Gastrocnemius medialis (tissue), 4 donors: ENCODE measurements at regions not wholly inside any gene's neighbourhood (a gene's known extent, or its start where the extent isn't known, plus 50 kb on each side); places are given as distances from the start of the nearest gene placed in this dataset.
"Not testable (repeated sequence)": the region's sequence is repeated elsewhere in the genome, so short reads cannot be mapped to it uniquely, and the experiment has no call there.

Source experiments
- ATAC-seq, 2 donors: fragments of 150-250 bp; one replicate each; pipeline ENCODE4 v1.9.1; 2016
- DNase-seq, 2 donors: peaks; one replicate each; pipeline ENCODE4 v3.0.0-alpha.2; 2019
- H3K27ac ChIP-seq, 4 donors: fragments of 200-600 bp; sonication (generic); 1 replicate in 1 of 4; 2 replicates in 3 of 4; pipeline ENCODE4 v1.5.1; 2016 to 2018; ENCODE audit warnings: mild to moderate bottlenecking in 2 of 4, moderate library complexity in 1 of 4
- H3K27me3 ChIP-seq, 3 donors: fragments of 200-600 bp; sonication (generic) in 2 of 3; 1 replicate in 1 of 3; 2 replicates in 2 of 3; pipeline versions ENCODE4 v1.5.1 to v1.6.0; 2016 to 2019; ENCODE audit warnings: mild to moderate bottlenecking in 1 of 3, moderate library complexity in 1 of 3
- H3K36me3 ChIP-seq, 2 donors: fragments of 200-600 bp; sonication (generic) in 1 of 2; one replicate each; pipeline ENCODE4 v1.5.1; 2017 to 2018
- H3K4me1 ChIP-seq, 2 donors: fragments of 200-600 bp; sonication (generic) in 1 of 2; one replicate each; pipeline ENCODE4 v1.5.1; 2016 to 2017; ENCODE audit warnings: mild to moderate bottlenecking in 2 of 2
- H3K4me3 ChIP-seq, 4 donors: fragments of 200-600 bp; sonication (generic) in 3 of 4; 1 replicate in 1 of 4; 2 replicates in 3 of 4; pipeline ENCODE4 v1.5.1; 2016 to 2019; ENCODE audit warnings: mild to moderate bottlenecking in 2 of 4
- H3K9me3 ChIP-seq, 3 donors: fragments of 200-600 bp; sonication (generic) in 2 of 3; 1 replicate in 1 of 3; 2 replicates in 2 of 3; pipeline ENCODE4 v1.5.1; 2016 to 2019
- POLR2A ChIP-seq, 2 donors: fragments of 450-650 bp; IDR thresholded peaks; one replicate each; pipeline ENCODE4 v1.6.1; 2017; ENCODE audit warnings: antibody characterized with exemption in 2 of 2, mild to moderate bottlenecking in 2 of 2, moderate library complexity in 2 of 2
- in situ Hi-C, 4 donors: fragments of 200-750 bp; cut with MboI; loops; one replicate each; pipeline versions ENCODE4 v1.15.0 to v1.8.0; 2017; ENCODE audit warnings: low sequenced_read_pairs in 4 of 4
- intact Hi-C: fragments of 100-400 bp; cut with DNase I; formaldehyde crosslinking; loops from one replicate; pipeline ENCODE4 v1.15.1; 2023; ENCODE audit warnings: low total_unique reads
- TF ChIP-seq, protein P1 (sequence below), 5 experiments: fragments of 450-650 bp in 3 of 5; fragments of 200-600 bp in 2 of 5; sonication (generic) in 2 of 5; IDR thresholded peaks in 4 of 5; conservative IDR thresholded peaks in 1 of 5; 1 replicate in 4 of 5; 2 replicates in 1 of 5; pipeline ENCODE4 v1.5.1; 2016 to 2019; ENCODE audit warnings: antibody characterized with exemption in 5 of 5, mild to moderate bottlenecking in 3 of 5, moderate library complexity in 3 of 5

DNA sequence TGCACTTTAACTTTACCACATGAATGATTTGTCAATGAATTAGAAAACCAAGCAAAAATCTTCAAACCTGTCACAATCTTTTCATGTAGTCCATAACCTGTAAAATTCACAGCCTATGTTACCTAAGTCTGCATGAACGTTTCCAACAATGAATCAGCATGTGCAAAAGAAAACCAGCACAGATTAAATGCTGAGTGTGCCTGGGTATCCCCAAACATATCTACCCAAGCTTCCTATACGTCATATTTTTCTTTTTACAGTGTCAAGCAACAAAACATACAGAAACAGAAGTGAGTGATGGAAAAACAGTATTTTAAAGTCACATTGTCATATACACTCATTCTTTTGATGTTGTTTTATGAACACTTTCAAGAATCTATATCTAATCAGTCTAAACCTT lies 713.5 kb downstream of the RFPL4B start:
- H3K4me1 ChIP-seq, result no peaks in the 10 kb centered on the region
- no peaks in the 10 kb centered on the region for H3K27me3 ChIP-seq
- DNase-seq (no peak), ATAC-seq (no peak)
- no peaks in the 10 kb centered on the region for H3K9me3 ChIP-seq
- TF ChIP-seq POLR2A (IDR thresholded peaks at IDR 0.05), result no peak
- TF ChIP-seq, protein P1, sequence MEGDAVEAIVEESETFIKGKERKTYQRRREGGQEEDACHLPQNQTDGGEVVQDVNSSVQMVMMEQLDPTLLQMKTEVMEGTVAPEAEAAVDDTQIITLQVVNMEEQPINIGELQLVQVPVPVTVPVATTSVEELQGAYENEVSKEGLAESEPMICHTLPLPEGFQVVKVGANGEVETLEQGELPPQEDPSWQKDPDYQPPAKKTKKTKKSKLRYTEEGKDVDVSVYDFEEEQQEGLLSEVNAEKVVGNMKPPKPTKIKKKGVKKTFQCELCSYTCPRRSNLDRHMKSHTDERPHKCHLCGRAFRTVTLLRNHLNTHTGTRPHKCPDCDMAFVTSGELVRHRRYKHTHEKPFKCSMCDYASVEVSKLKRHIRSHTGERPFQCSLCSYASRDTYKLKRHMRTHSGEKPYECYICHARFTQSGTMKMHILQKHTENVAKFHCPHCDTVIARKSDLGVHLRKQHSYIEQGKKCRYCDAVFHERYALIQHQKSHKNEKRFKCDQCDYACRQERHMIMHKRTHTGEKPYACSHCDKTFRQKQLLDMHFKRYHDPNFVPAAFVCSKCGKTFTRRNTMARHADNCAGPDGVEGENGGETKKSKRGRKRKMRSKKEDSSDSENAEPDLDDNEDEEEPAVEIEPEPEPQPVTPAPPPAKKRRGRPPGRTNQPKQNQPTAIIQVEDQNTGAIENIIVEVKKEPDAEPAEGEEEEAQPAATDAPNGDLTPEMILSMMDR (IDR thresholded peaks at IDR 0.05 in 4 of 5, conservative IDR thresholded peaks at IDR 0.05 in 1 of 5), result no peak
- H3K4me3 ChIP-seq, result no peak overlapping the region
- in situ Hi-C loops, result no loop called here
- intact Hi-C loops, result no loop called here
- no peak overlapping the region for H3K27ac ChIP-seq
- H3K36me3 ChIP-seq, result no peaks in the 10 kb centered on the region

DNA sequence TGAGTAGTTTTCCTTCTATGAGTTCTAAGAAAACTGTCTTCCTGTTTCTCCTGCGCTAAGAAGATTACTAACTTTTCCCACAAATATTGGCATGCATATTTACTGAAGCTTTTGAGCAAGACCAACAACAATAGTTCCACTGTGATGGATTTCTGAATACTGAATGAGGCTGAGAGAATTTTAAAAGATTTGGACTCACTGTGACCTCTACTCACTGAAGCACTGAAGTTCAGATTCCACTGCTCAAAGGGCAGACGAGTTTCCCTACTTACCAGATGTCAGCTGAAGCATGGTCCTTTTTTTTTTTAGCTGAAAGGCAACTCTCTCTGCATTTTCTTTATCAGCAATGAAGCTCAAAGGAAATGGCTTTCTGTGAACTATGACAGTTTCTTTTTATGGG lies 718.5 kb downstream of the RFPL4B start:
- Histone ChIP-seq H3K4me3 (no peak overlapping the region), H3K9me3 (no peaks in the 10 kb centered on the region), H3K4me1 (no peaks in the 10 kb centered on the region), H3K36me3 (no peaks in the 10 kb centered on the region), H3K27me3 (no peaks in the 10 kb centered on the region), H3K27ac (no peak overlapping the region)
- TF ChIP-seq, protein P1 (IDR thresholded peaks at IDR 0.05 in 4 of 5, conservative IDR thresholded peaks at IDR 0.05 in 1 of 5), result no peak
- TF ChIP-seq POLR2A (IDR thresholded peaks at IDR 0.05), result no peak
- DNase-seq (no peak), ATAC-seq (no peak)
- intact Hi-C loops, result no loop called here
- in situ Hi-C loops, result no loop called here

DNA sequence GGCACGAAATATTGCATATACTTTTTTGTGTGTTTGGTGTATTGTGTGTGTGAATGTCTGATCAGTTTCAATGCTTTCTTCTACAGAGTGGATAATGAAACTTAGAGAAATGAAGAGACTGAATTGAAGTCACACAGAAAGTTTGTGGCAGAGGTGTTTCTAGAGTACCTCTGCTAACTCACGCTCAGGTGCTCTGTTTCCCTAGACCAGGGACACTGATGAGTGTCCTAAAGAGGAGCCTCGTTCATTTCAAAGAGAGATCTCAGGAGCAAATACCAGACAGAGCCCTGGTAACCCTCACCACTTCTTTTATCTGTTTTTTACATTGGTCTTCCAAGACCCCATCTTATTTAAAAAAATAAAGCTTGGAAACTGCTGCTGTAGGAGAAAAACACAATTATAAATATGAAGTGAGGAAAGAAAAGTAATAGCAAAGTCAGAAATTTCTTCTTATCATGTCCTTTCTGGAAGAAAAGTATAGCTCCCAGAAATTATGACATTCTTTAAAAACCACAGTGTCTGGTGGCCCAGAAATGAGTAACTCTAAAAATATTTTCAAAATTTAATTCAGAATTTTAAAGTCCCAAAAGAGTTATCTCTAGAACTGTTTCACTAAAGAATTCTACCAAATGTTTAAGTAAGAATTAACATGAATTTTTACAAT lies 720.6 kb downstream of the RFPL4B start:
- intact Hi-C loops, result no loop called here

DNA sequence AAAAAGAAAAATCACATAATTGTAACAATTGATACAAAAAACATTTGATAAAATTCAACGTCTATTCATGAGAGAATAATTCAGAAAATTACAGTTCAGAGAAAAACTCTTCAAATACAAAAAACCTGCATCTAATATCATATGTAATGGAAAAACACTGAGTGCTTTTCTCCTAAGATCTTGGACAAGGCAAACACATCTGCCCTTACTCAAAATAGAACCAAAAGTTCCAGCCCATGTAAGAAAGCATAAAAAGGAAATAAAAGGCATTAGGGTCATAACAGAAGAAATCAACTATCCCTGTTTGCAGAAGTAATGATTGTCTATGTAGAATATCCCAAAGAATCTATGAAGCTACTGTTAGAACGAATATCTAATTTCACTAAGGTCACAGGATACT lies 721.4 kb downstream of the RFPL4B start:
- Histone ChIP-seq H3K27ac (peak overlapping the region in 1 of 4 donors; percentile 10), H3K9me3 (no peaks in the 10 kb centered on the region), H3K27me3 (no peaks in the 10 kb centered on the region), H3K36me3 (no peaks in the 10 kb centered on the region), H3K4me3 (no peak overlapping the region), H3K4me1 (no peaks in the 10 kb centered on the region)
- no peak for DNase-seq
- in situ Hi-C loops (no loop called here), intact Hi-C loops (no loop called here)
- TF ChIP-seq, protein P1 (IDR thresholded peaks at IDR 0.05 in 4 of 5, conservative IDR thresholded peaks at IDR 0.05 in 1 of 5), result no peak
- no peak for ATAC-seq

More for the DNA sequence above, 720.6 kb downstream of the RFPL4B start:
- Histone ChIP-seq H3K36me3 (no peaks in the 10 kb centered on the region), H3K27ac (no peak overlapping the region), H3K4me1 (no peaks in the 10 kb centered on the region), H3K4me3 (no peak overlapping the region), H3K27me3 (no peaks in the 10 kb centered on the region), H3K9me3 (no peaks in the 10 kb centered on the region)
- DNase-seq (no peak), ATAC-seq (no peak)
- in situ Hi-C loops, result no loop called here
- TF ChIP-seq, protein P1 (IDR thresholded peaks at IDR 0.05 in 4 of 5, conservative IDR thresholded peaks at IDR 0.05 in 1 of 5), result no peak
- TF ChIP-seq POLR2A (IDR thresholded peaks at IDR 0.05), result no peak

DNA sequence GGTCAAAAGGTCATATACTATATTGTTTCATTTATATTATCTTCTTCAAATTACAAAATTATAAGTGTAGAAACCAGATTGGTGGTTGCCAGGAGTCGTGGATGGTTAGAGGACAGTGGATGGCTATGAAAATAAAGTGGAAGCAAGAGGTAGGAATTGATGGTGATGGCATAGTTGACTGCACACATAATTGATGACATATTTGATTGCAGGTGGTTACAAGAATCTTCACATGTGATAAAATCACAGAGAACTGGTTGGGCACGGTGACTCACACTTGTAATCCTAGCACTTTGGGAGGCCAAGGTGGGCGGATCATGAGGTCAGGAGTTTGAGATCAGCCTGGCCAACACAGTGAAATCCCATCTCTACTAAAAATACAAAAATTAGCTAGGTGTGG lies 723.6 kb downstream of the RFPL4B start:
- ATAC-seq, DNase-seq, H3K9me3 ChIP-seq, intact Hi-C loops, H3K27ac ChIP-seq, H3K4me3 ChIP-seq, H3K4me1 ChIP-seq, H3K36me3 ChIP-seq, H3K27me3 ChIP-seq, in situ Hi-C loops: not testable (repeated sequence)
